SKM-1 treated with dmso at 0.1 percent for 144 hours (cell line): ENCODE measurements at regions not wholly inside any gene's neighbourhood (a gene's known extent, or its start where the extent isn't known, plus 50 kb on each side); places are given as distances from the start of the nearest gene placed in this dataset.

ENCODE experiments used
- DNase-seq: peaks from one replicate; lab custom pipeline; 2025; ENCODE audit not compliant: unreplicated experiment; lab: John Stamatoyannopoulos, UW

DNA sequence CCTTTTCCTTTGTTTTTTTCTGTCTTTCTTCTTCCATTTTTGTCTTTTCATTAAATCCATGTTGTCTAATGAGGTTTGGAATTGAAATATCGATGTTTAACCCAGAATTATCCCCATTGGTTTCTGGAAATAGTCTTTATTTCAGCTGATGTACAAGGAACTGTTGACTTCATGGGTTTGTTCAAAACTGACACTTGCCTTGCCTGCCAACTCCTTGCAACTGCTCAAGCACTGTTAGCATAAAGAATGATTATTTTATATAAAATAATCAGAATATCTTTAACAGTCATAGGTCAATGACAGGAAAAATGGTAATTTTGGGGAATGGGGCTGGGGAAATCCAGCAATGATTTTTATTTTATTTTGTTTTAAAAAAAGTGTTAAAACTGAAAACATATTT, 359.6 kb upstream of the LCORL start:
- no peak for DNase-seq

DNA sequence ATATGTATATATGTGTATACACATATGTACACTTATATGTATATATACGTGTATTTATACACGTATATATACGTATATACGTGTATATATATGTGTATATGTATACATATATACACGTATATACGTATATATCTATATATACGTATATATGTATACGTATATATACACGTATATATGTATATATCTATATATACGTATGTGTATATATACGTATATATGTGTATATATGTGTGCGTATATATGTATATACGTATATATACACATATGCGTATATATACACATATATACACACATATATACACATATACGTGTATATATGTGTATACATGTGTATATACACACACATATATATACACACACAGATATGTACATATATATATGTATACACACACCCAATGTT, 348.0 kb upstream of the LCORL start:
- DNase-seq: no peak

DNA sequence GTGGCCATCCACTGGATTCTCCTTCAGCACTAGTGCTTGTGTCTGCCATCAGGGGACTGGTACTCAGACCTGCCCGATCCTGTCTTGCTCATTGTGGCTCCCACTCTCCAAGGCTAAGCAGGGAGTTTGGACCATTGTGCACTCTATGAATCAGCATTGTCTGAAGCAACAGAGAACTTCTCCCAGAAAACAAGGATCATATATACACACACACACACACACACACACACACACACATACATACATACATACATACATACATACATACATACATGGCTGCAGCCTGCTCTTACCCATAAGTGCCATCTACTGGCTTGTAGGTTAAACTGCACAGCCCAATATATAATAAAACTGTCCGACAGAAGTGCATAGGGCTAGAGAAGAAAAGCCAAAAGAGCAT, 345.3 kb upstream of the LCORL start:
- DNase-seq: peak; percentile 27

DNA sequence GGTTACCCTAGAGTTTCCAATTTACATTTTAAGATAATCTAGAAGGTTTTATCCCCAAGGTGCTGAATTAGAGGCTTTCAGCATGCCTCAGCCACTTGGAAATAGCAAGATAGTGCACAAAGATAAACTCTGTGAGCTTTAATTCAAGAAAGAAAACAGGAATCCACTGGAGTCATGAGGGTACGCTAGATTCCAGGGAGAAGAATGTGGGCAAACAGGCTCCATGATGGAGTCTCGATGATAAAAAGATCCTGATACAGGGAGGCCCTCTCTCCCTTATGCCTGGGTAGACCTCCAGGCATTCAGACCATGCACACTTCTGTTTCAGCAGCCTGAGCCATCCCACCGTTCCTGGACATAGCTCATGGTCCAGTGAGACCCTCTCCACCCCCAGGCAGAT, 344.6 kb upstream of the LCORL start:
- no peak for DNase-seq

DNA sequence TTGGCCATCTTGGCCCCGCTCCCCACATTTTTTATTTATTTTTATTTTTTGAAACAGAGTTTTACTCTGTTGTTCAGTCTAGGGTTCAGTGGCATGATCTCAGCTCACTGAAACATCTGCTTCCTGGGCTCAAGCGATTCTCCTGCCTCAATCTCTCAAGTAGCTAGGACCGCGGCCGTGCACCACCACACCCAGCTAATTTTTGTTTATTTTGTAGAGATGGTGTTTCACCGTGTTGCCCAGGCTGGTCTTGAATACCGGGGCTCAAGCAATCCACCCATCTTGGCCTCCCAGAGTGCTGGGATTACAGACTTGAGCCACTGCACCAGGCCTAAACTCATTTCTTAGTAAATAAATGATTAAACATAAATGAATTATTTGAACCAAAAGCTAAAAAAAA, 322.0 kb upstream of the LCORL start:
- no peak for DNase-seq

DNA sequence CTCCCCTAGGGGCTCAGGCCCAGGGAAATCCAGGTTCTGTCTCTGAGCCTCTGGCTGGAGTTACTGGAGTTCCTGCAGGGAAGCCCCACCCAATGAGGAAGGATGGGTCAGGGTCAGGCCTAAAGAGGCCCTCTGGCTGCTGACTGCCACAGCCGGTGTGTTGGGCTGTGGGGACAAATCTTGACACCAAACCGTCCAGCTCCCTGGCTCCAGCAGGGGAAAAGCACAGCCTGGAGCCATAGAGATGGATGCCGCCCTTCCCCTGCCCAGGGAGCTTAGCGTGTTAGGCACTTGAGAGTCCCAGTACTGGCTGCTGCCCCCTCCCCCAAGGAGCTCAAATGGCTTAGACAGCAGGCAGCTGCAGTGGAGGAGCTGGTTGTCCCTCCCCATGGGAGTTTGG, 321.3 kb upstream of the LCORL start:
- no peak for DNase-seq

DNA sequence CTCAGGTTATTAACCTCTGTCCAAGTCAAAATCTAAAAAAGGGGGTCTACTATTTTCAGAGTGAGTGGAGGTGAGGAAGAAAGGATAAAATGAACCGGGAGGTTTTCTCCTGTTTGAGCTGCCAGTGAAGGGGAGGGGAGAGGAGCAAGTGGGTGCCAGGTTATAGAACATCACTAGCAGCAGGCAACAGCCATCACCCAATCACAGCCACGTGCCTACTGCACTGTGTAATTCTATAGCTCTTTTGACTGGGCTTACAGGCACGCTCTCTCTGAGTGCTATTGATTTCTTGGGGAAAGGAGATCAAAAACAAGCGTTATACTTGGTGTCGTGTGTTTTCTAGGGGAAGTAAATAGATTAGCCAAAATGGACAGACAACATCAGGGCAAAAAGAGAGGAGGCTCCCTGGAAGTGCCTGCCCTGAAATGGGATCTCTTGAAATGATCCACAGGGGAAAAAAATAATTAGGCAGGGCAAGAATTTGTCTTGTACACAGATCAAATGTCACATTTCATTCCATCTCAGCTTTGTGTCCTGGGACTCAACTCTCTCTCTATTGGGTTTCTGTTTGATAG, 300.5 kb upstream of the LCORL start:
- no peak for DNase-seq

DNA sequence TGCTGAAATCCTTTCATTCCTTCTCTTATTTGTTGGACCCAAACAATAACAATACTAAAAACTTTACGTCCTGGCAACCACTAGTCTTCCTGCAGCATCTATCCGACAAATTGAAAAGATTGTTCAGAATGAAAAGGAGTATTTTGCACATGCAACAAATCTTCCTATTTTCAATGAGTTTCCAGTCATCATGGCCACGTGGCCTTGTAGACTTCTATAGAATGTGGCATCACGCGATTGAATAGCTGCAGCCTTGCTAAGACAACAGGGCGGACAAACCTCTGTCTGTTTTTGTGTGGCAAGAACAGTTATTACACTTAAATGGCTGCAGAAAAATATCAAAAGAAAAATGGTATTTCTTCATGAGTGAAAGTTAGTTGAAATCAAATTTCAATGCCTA, 297.9 kb upstream of the LCORL start:
- DNase-seq: no peak

DNA sequence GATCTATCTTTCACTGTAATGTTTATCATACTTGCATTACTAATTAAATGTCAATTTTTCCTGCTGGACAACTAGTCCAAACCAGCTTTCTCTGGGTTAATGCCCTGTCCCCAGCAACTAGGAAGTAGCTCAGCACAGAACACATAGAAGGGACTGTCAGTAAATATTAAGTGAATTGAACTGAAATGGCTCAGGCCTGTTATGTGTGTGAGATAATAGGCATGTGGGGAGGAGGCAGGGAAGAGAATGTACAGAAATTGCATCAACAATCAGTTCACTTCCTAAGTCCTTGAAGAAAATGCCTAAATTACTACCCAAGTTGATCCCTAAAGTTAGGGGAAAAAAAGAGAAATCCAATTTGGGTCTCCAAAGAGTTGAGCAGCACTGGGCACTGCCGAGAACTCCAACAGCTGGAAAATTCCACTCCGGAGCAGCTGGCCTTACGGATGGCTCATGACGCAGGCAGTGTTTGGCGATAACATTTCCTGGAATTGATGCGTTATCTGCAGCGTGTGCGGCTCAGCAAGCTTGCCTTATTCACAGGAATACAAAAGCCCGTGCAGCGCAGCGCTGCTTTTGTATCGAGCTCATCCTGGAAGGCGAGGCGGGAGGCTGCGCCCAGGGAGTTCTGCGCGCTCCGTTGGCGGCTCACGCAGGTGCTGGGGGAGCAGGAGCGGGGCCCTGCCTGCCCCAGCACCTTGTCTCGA, 297.3 kb upstream of the LCORL start:
- DNase-seq: no peak

DNA sequence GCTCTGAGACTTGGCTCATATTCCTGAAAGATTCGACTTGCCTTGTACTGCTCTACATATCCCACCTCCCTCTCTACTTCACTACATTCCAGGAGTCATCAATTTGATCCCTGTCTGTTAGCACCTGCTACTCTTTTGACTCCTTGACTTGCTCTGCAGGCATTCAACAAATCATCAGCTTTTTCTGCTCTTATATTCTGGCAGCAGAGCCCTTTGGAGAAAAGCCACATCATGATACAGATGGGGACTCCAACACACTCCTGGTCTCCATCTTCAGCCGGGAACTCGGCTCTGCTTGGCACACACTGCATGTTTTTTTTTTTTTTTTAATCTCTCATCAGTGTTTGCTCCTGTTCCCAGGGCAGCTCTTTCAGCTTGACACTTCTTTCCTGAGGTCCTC, 293.2 kb upstream of the LCORL start:
- no peak for DNase-seq

DNA sequence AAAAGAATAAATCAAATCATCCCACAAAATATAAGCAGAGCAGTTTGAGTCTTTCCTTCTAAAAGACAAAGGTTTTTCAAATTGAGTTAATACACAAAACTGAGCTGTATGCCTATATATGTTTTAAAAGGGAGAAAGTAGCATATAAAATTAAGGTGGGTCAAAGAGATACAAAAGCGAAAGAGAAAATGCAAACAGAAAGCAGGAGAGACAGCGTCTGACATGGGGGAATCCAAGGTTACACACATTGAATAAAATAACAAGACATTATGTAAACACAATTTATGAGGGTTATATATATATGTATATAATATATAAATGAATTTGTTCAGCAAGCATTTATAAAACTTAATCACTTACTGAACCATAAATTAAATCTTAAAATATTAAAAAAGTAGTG, 276.1 kb upstream of the LCORL start:
- DNase-seq: no peak

DNA sequence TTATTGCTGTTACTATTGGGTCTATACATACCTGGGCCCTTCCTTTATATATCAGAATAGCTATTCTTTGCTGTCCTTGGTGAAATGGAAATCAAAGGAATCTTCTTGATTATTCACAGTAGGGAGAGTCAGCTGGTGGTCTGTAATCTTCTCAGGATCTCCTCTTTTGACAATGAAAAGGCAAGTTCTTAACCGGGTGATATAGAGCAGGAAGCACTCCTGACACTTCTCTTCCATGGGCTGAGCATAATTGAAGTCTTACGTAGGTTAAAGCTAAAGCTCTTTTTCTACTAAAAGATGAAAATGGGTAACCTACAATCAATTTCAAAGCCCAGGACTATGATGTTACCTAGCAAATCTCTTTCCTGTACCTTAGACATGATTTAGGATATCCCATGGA, 274.9 kb upstream of the LCORL start:
- DNase-seq: no peak

DNA sequence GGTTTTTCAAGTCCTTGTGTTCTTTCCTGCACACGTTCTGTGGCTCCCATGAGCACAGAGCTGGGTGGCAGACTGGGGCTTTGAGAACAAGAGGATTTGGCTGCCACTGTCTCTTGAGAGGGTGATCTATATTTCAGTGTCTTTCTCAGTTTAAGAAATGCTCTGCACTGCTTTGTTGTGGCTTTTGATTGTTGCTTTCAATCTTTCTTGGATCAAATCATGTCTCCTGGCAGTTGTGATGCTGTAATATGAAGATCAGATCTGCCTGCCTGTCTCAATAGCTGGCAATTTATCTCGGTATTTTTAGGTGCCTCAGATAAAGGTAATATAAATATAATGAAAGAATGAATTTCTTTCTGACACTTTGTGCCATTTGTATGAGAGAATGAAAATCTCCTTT, 273.3 kb upstream of the LCORL start:
- no peak for DNase-seq

DNA sequence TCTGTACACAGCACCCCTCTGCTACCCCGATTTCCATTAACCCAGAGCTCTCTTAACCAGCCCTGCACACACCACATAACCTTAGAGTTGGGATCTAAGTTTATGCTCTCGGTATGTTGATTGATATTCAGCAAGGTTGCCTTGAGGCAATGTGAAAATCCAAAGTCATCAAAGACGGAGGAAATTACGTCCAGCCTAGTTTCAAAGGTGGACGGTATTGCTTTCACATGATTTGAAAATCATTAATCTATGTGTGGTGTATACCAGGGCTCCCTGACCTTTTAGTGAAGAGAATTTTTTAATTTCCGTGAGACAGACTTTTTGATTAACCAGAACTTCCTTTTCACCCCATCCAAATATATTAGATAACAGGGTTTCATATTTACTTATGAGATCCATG, 272.5 kb upstream of the LCORL start:
- DNase-seq: no peak

DNA sequence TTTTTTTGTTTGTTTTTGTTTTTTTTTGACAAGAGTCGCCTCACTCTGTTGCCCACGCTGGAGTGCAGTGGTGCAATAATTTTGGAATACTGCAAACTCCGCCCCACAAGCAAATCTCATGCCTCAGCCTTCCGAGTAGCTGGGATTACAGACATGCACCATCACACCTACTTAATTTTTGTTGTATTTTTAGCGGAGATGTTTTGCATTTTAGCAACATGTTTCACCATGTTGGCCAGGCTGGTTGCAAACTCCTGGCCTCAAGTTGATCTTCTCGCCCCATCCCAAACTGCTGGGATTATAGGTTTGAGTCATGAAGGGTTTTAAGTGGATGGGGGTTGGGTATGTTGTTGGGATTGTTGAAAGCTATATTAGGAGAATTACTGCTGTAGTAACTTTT, 270.9 kb upstream of the LCORL start:
- DNase-seq: no peak

DNA sequence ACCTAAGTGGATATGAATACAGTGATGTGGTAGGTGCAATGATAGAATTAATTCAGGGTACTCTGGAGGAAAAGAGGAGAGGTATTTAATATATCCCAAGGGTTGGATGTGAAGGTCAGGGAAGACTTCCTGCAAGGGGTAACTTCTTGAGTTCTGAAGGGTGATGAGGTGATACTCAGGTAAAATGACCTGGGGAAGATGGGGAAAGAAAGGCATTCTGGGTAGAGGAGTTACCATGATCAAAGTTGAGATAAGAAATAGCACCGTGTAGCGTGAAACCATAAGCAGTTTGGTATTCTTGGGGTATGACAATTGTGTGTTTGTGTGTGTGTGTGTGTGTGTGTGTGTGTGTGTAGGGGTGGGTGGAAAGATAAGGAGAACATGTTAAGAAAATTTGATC, 270.4 kb upstream of the LCORL start:
- DNase-seq: no peak

DNA sequence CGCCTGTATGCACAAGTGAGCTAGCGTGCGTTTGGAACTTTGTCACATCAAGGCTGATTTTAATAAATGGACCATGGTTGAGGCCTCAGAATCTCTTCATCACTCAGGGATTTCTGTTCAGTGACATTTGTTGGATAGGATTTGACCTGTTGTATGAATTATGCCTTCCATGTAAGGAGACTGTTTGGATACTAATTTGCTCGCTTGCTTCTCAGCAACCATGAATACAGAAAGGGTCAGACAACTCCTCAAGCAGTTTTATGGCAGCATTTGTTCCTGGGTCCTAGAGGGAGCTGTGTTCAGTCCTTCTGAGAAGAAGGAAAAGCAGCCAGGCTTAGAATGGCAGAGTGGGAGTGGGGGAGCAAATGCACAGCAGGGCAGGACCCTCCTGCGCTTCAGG, 269.7 kb upstream of the LCORL start:
- no peak for DNase-seq

DNA sequence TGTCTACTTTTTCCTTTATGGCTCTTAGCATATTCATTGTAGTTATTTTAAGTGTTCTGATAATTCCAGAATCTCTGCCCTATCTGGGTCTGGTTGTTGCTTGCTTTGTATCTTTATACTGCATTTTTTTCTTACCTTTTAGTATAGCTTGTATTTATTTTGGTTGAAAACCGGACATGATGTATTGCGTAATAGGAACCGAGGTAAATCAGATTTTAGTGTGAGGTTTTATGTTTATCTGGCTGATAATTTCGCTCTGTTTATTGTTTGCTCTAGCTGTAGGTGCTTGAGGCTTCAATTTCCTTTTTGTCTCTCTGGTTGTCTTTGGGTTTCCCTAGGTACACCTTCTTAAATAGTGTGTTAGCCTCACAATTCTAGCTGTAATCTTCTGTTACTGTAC, 263.8 kb upstream of the LCORL start:
- no peak for DNase-seq

DNA sequence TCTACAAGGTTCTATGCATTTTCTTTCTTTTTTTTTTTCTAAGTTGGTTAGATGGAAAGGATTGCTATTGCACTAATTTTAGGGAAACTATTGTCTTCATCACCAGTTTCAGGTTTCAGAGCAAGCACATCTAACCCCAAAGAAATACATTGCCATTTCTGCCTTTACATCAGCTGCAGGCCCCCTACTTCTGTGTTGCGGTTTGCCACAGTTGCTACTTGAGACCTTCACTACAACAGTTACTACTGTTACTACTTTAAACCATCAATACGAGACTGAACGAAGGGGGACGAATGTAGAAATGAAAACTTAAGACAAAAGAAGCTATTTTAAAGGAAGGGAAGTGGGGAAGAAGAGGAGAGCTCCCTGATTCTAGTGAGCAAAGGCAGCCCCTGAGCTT, 256.7 kb upstream of the LCORL start:
- no peak for DNase-seq

DNA sequence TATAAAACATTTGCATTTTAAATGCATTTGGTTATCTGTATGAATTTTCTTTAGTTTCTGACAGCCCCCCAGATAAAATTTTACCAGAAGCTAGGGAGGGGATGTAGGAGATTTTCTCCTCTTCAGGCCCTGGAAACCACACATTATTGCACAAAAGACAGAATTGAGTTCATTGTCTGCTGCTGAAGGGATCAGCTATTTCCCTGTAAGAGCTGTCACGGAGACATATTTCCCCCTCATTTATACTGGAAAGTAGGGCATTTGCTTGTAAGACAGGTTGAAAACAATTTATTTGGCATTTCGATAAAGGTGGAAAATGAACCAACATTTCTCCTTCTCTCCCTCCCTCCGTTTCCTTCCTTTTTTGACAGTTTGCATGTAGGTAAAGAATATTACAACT, 241.3 kb upstream of the LCORL start:
- DNase-seq: no peak

DNA sequence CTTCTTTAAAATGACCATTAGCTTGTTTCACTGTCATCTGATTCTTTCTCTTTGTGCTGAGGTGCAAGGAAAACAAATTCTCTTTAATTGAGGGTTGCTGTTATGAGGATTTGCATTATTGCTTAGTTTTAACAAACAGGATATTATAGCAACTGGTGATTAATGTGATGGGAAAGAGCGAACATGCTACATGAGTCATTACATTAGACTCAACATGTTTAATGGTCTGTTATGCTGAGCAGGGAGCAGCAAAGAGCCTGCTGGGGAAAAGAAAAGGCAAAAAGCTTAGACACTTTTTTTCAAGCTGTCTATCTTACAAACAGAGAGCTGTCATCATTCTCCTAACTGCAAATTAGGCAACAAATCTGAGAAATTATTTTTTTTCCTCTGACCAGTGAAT, 230.5 kb upstream of the LCORL start:
- no peak for DNase-seq

DNA sequence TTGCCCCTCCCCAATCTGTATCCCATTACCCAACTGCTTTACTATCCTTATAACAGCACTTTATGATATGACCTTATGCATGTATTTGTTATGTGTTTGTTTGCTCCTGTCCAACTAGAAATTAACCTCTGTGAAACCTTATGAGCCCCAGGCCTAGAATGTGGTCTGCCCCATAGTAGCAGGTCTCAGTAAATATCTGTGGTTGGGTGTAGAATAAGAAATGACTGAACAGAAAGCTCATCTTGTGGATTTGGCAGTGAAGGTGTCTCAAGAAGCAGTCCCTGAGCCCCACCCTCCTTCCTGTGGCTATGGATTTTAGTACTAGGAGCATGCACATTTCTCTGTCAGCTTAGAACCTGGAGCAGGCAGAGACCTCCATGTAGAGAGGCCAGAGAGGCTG, 229.0 kb upstream of the LCORL start:
- DNase-seq: no peak

DNA sequence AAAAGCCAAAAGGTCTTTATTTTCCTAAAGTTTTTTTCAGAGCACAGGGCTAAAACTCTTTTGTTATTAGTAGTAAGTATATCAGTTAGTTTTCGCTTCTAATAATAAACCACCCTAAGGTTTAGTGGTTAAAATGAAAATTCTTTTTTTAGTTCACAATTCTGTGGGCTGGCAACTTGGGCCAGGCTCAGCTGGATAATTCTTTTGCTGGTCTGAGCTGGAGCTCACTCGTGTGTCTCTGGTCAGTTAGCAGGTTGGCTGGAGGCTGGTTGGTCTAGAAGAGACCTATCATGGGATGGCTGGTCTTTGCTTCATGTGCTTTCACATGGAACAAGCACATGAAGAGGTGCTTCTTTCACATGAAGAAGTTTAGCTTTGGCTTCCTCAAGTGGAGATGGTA, 227.1 kb upstream of the LCORL start:
- no peak for DNase-seq
